NCI-H460 (cell line): ENCODE measurements at regions not wholly inside any gene's neighbourhood (a gene's known extent, or its start where the extent isn't known, plus 50 kb on each side); places are given as distances from the start of the nearest gene placed in this dataset.

Experiments used
- DNase-seq: peaks from one replicate; pipeline ENCODE4 v3.0.0-alpha.2; 2016; ENCODE audit warnings: low read depth; ENCODE audit errors: extremely low read depth

DNA sequence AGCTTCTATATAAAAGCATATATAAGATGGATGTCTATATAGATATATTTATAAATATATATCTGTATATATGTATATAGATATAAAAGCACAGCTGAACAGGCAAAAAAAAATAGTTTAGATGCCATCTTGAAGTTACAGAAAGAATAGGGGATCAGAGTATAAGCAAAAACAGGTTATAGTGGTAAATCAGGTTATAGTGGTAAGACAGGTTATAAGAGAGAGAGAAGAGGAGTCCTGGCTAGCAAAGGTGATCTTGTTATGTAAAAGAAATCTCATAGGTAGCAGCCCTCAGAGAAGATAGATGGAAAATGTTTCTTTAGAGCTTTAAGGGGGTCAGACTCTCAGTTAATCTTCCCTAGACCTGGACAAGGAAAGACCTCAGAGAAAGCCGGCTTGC lies 1263.1 kb downstream of the PCDH7 start:
- no peak for DNase-seq

DNA sequence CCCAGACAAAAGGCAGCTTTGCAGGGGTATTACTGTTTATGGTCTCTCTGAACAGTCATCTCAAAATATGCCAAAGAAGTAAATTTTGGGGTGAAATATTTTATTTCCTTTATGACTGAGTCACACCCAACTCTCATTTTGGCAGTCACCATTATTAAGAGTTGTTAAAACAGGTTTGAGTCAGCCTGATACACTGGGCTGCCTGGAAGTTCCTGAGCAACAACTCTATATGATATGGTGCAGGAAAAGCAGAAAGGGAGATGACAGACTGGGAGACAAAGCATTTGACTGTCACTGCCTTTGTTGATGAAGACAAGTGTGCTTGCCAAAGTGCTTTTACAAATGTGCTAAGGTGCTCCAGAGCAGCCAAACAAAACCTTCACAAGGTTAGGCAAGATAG lies 1263.5 kb downstream of the PCDH7 start:
- no peak for DNase-seq

DNA sequence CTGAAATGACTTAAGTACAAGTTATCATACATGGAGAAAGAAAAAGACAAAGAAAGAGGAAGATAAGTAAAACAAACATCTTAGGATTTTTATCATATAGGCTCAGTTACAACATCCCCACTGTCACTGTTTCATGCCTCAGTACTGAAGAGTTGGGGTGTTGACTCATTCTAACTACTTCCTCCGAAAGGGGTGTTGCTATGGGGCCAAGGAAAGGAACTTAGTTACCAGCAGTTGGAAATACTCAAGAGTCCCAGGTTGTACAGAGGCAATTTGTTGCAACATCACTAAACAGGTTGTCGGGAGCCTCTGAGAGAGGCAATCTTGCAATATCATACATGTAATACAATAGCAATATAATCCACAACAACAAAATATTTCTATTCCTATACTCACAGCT lies 1264.7 kb downstream of the PCDH7 start:
- DNase-seq: no peak

DNA sequence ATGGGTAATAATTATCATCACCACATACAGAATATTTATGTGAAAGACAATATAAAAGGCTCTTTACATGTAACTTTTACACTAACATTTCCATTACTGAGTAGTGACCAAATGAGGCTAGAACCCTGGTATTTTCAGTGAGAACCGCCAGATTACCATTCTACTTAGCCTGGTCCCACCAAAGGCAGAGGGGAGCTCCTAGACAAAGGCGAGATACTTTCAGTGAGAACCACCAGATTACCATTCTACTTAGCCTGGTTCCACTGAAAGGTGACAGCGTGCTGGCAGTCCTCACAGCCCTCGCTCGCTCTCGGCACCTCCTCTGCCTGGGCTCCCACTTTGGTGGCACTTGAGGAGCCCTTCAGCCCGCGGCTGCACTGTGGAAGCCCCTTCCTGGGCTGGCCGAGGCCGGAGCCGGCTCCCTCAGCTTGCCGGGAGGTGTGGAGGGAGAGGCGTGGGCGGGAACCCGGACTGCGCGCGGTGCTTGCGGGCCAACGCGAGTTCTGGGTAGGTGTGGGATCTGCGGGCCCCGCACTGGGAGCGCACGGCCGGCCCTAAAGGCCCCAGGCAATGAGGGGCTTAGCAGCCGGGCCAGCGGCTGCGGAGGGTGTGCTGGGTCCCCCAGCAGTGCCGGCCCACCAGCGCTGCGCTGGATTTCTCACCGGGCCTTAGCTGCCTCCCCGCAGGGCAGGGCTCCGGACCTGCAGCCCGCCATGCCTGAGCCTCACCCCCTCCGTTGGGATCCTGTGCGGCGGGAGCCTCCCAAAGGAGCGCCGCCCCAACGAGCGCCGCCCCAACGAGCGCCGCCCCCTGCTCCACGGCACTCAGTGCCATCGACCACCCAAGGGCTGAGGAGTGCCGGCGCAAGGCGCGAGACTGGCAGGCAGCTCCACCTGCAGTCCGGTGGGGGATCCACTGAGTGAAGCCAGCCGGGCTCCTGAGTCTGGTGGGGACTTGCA lies 1276.1 kb downstream of the PCDH7 start:
- no peak for DNase-seq

DNA sequence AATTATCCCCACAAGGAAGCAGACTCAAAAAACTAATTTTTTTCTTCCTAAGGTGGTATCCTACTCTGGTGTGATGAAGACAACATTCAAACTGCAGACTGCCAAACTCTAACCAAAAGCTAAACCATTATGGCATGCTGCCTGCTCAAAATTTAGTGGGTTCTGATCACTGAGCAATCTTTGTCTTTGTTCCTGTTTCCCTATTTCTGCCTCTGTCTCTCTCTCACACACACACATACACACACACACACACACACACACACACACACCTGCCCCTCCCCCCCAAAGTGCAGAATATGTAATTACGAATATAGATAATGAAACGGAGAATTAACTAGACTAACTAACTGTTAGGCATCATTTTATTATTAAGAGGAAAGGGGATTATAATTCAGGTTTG lies 1278.6 kb downstream of the PCDH7 start:
- DNase-seq: no peak

DNA sequence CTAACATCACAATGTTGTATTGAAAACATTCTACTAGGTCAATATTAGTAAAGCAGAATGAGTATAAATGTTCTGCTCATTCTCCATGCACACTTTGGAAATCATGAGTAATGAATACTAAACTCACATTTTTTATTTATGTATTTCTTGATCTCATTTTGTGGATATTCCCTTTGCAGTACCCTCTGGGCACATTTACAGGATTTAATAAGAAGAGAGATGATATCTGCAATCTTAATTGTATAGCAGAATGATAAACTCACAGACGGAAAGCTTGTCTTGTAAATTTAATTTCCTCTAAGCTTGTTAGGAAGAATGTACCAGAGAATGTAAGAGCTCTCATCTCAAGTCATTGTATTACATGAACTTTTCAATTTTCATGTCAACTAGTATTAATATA lies 1279.7 kb downstream of the PCDH7 start:
- no peak for DNase-seq

DNA sequence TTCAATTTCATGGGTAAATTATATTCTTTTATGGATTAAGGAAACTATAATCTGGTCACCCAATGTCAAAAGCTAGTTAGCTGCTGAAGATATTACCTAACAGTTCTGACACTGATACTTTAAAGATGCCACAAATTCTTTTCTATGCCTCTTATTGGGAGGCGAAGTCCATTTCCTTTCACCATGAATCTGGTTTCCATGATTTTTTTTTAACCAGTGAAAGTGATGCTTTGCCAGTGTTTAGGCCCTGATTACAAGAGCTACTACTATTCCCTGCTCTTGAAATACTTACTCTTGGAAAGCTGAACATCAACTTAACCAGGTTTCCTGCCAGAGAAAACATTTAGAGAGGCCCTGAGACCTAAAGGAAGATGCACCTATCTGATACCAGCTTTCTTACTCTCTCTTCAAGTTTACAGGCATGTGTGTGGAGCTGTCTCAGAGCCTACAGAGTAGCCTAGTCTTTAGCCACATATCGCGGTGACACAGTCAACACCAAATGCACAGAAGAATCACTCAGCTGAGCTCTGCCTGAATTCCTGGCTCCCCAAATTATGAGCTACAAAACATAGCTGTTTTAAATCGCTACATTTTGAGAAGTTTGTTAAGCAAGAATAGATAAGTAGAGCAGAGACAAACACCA lies 1280.8 kb downstream of the PCDH7 start:
- no peak for DNase-seq

DNA sequence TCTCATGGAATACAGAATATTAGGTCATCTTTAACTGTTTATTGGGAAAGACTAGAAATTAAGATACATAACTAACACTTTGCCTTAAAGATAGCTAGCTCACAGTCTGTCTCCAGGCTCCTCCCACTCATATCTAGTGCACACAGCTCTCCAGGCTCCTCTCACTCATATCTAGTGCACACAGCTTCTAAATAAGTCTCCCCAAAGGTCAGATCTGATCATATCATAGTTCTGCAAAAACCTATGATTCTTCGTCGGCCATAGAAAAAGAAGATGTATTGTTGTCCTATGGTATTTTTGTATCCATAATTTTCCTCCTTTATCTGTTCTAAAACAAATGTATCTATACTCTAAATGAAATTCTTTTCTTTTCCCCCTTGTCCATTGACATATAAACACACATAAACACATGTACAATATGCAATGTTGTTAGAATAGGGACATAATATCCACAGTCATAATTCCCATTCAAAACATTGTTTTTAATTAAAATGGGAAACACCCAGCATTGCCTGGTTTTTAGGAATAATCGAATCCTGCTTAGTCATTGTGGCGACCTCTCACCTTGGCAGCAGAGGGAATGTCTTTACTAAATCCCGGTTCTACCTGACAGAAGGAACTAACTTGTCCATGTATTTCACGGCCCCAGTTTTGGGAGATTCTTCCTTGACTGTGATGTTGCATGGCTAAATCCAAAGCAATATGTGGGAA lies 1282.0 kb downstream of the PCDH7 start:
- peak; percentile 5 for DNase-seq

DNA sequence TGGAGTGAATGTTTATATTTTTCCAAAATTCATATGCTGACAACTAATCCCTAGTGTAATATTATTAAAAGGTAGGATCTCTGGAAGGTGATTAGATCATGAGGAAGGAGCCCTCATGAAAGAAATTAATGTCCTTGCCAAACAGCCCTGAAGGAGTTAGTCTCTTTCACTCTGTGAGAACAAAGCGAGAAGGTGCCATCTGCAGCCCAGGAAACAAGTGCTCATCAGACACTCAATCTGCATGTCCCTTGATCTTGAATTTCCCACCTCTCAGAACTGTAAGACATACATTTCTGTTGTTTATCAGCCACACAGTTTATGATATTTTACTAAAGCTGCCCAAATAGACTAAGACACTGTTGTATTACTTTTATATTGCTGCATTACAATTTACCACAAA lies 1283.4 kb downstream of the PCDH7 start:
- no peak for DNase-seq

DNA sequence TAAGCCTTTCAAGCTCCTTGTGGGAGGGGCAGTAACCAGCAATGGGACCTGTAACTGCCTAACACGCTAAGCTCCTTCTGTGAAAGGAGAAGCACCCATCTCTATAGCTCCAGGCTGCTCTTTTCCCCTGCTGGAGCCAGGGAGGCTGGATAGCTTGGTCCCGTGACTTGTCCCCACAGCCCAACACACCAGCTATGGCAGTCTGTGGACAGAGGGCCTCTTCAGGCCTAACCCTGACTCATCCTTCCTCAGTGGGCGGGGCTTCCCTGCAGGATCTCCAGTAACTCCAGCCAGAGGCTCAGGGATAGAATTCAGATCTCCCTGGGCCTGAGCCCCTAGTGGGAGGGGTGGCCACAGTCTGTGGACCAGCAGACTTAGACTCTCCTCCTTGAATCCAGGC lies 1290.1 kb downstream of the PCDH7 start:
- no peak for DNase-seq

DNA sequence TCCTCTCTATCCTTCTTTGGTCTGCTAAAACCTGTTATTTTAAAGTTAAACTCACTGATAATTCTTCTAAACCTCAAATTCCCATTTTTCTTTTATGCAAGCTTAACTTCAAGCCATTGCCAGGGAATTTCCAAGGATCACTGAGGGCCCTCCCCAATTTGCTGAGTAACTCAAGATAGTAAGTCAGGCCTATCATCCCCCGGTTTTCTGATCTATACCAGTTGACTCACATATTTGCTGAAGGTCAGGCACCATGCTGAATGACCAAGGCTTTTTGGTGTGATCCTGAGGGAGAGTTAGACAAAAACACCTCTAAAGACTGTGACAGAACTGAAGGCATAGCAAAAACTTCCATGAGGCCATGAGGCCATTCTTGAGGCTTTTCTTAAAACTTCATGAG lies 1301.9 kb downstream of the PCDH7 start:
- no peak for DNase-seq

DNA sequence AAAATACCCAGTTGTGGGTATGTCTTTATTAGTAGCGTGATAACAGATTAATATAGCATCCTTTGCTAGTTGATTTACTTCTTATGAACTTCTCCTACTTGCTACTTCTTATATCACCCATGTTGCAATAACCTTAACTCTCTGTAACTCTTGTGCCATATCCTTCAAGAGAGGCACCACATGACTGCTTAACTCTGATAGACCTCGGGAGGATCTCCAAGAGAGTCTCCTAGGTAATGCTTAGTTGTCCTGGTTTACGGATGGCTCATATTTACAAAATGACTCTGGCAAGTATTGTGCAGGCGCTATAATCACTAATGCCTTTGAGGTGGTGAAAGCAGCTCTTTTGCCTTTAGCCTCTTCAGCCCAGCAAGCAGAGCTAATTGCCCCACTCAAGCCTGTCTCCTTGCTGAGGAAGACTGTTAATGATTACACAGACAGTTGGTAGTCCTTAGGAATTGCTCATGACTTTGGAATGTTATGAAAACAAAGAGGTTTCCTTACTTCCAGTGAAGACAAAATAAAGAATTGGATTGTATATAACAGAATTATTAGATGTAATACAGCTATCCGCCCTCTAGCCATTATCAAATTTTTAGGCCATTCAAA lies 1305.8 kb downstream of the PCDH7 start:
- no peak for DNase-seq

DNA sequence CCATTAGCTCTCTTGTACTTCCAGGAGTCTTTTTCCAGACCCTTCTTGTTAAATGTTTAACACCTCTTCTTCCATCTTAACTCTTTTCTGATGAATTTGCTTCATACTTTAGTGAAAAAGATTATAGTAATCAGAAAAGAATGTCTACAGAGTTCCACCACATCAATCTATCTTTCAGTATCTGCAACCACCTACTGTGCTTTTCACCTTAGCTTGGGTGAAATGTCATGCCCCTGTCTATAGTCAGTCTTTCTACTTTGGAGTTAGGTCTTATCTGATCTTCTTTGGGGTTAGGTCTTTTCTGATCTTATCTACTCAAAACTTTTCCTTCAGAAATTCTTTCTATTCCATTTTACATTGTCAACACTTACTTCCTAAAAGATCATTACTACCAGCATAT lies 1310.2 kb downstream of the PCDH7 start:
- DNase-seq: no peak

DNA sequence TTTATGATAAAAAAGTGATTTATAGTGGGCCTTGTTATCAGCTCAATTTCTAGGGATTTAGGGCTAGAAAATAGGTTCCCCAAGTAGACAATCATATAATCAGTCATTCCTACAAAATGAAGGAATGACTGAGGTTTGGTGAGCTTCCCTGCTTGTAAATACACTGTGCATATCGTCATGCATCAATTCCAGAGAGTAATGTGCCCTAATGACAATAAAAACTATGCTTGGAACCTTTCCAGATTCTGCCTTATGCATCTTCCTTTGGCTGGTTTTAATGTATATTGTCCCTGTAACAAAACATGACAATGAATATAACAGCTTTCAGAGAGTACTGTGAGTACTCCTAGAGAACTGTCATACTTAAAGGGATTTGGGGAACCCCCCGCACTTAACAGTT lies 1310.9 kb downstream of the PCDH7 start:
- no peak for DNase-seq

DNA sequence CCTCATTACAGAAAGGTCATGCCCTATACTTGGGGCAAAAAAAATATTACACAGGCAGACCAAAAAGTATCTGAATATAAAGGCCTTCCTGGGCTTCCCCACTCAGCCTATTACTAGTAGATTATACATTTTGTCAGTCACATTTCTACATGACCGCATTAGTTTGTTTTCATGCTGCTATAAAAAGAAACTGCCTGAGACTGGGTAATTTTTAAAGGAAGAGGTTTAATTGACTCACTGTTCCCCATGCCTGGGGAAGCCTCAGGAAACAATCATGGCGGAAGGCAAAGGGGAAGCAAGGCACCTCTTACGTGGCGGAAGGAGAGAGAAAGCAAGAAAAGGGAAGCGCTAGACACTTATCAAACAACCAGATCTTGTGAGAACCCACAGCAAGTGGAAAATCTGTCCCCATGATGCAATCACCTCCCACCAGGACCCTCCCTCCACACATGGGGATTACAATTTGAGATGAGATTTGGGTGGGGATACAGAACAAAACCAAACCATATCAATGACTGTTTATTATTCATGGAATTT lies 1312.0 kb downstream of the PCDH7 start:
- no peak for DNase-seq

DNA sequence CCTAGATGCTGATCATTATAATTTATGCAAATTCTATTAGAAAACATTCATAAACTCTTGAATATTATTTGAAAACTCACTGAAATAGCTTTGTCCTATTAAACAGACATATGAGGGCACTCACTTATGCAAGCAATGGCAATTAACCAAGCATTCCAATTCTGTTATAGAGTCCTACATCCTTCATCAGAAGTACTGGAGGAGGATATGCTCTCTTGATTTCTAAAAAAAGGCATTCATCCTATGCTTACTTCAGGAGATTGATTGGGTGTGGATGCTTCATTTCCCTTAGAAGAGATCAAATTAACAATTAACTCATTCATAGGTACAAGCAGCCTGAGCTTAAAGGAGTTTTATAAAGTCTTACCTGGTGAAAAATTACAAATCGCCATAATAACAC lies 1317.2 kb downstream of the PCDH7 start:
- DNase-seq: no peak

DNA sequence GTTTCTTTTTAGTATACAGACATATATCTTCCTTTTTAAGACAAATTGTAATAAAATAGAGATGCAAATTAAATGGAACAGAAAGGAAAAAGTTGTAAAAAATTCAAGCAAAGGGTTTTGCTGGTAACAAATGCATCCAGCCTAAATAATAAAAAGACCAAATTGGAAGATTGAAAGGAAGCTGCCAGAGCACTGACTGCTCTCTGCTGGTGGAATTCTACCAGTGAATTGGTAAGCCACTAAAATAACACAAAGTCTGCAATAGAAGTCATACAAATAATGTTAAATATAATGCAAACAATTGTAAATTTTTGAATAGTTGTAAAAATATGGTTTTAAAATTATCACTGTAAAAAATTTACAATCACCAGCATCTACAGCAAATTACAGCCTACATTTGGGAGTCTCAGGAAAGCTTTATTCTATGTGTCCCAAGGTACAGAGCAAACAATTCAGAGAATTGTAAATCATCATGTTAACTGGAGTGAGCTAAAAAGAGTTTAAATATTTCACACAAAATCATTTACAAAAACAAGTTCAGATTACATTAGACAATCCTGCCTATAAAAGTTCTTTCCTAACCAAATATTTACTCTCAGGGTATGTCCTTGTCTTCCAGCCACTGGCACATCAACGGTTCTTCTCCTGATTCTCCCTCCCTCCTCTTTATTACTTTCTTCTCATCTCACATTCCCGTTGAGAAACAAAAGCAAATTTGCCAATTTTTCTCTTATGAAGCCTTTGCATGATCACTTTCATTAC lies 1322.5 kb downstream of the PCDH7 start:
- no peak for DNase-seq

DNA sequence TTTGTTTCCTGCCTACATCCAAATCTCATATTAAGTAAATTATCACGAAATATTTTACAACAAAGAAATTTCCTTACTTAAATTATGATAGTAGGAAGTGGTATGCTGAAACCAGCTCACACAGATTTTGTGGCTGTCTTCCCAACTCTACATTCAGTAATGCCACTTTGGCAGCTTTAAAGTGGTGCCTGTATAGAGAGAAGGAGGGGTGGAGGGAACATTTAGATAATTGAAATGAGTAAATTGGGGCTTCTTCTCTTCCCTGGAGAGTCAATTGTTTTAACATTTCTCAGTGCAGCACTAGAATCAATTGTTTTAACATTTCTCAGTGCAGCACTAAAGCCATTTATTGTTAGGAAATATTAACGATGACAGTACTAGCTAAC lies 1323.1 kb downstream of the PCDH7 start:
- DNase-seq: no peak

DNA sequence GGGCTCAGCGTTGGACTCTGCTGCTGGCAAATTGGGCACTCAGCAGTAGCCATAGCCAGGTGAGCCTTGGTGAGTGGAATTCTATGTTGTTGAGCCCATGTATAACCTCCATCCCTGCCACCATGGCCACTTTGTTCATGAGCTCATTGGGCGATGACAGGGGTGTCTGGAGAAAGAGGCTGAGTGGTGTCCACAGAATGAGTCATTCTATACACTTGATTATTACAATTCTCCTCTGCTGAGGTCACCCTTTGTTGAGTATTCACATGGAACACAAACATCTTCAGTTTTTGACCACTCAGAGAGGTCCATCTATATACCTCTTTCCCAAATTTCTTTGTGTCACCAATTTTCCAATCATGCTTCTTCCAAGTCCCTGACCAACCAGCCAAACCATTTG lies 1341.7 kb downstream of the PCDH7 start:
- DNase-seq: no peak

DNA sequence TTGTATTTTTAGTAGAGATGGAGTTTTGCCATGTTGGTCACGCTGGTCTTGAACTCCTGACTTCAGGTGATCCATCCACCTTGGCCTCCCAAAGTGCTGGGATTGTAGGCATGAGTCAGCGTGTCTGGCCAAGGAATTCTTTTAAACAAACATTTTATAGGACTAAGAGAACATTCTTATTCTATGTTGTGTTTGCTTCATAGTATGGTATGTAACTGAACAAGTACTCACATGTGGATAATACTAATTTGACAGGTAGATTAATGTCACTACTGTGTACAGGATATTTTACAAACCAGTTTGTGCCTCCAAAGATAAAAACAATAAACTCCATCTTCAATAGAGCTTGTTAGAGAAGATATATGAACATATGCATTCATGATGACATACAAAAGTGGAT lies 1353.4 kb downstream of the PCDH7 start:
- DNase-seq: no peak
